H1 (cell line): ENCODE measurements at regions not wholly inside any gene's neighbourhood (a gene's known extent, or its start where the extent isn't known, plus 50 kb on each side); places are given as distances from the start of the nearest gene placed in this dataset.

Source experiments
- CBX5 ChIP-seq: fragments of 300-800, 300-1000 bp; sonication (generic); IDR thresholded peaks from 2 replicates; pipeline ENCODE4 v1.7.1; 2016; ENCODE audit warnings: antibody characterized with exemption, low read length, low read depth
- CHD7 ChIP-seq: fragments of 300-600 bp; sonication (generic); IDR thresholded peaks from 2 replicates; pipeline ENCODE4 v1.7.1; 2012; ENCODE audit warnings: low read length, moderate library complexity, mild to moderate bottlenecking, inconsistent platforms; ENCODE audit not compliant: insufficient replicate concordance
- GTF2F1 ChIP-seq: IDR thresholded peaks from 2 replicates; pipeline ENCODE4 v1.6.1; 2012; ENCODE audit warnings: low read depth, low read length, improper control_type of control experiment, borderline replicate concordance
- KDM1A ChIP-seq: fragments of 200-600, 300-600 bp; sonication (generic); IDR thresholded peaks from 2 replicates; pipeline ENCODE4 v1.7.1; 2016; ENCODE audit warnings: mild to moderate bottlenecking, low read length, borderline replicate concordance
- MAX ChIP-seq: IDR thresholded peaks from 2 replicates; pipeline ENCODE4 v1.6.1; 2012; ENCODE audit warnings: inconsistent platforms
- NRF1 ChIP-seq: IDR thresholded peaks from 2 replicates; pipeline ENCODE4 v1.6.1; 2011; ENCODE audit warnings: mild to moderate bottlenecking, low read depth, low read length, improper control_type of control experiment
- RNF2 ChIP-seq: fragments of 200-900, 300-1000 bp; sonication (generic); IDR thresholded peaks from 2 replicates; pipeline ENCODE4 v1.7.1; 2016; ENCODE audit warnings: borderline replicate concordance, low read depth, mild to moderate bottlenecking, antibody characterized with exemption, low read length; ENCODE audit not compliant: poor library complexity, severe bottlenecking; ENCODE audit errors: missing control alignments
- SIX5 ChIP-seq: IDR thresholded peaks from 2 replicates; pipeline ENCODE4 v1.6.1; 2011; ENCODE audit warnings: mild to moderate bottlenecking, low read depth, low read length
- SRF ChIP-seq: IDR thresholded peaks from 2 replicates; pipeline ENCODE4 v1.6.1; 2011; ENCODE audit warnings: mild to moderate bottlenecking, low read depth, low read length, moderate library complexity

- TF ChIP-seq KDM1A, result no peak
- no peak for TF ChIP-seq SIX5
- no peak for TF ChIP-seq CHD7
- TF ChIP-seq NRF1, result no peak
- TF ChIP-seq GTF2F1, result no peak
- no peak for TF ChIP-seq MAX
- no peak for TF ChIP-seq SRF
- TF ChIP-seq RNF2, result no peak
- TF ChIP-seq CBX5, result no peak
Observed at GRCh38 chr6:44661221-44662008, 273.9 kb downstream of the CDC5L start (continued).
